GM10248 (cell line): ENCODE measurements at regions not wholly inside any gene's neighbourhood (a gene's known extent, or its start where the extent isn't known, plus 50 kb on each side); places are given as distances from the start of the nearest gene placed in this dataset.

Experiments used
- CTCF ChIA-PET: fragments of 300-600 bp; sonication (Branson Sonifier 250); formaldehyde crosslinking; extraction: SDS; loops from one replicate; lab custom pipeline; 2021; ENCODE audit warnings: antibody characterized with exemption; lab: Yijun Ruan, JAX
- POLR2A ChIA-PET: fragments of 350-650 bp; sonication (Branson Sonifier 250); formaldehyde crosslinking; extraction: SDS; loops from one replicate; lab custom pipeline; 2020; ENCODE audit warnings: antibody characterized with exemption; lab: Yijun Ruan, JAX
- DNase-seq: peaks from one replicate; pipeline ENCODE4 v3.0.0; 2012; ENCODE audit errors: extremely low spot score
- TF ChIP-seq, protein P1 (sequence below): IDR thresholded peaks from 2 replicates; pipeline ENCODE4 v1.5.1; 2012; ENCODE audit warnings: mild to moderate bottlenecking, low read depth; ENCODE audit errors: extremely low read depth, missing control alignments, control extremely low read depth

DNA sequence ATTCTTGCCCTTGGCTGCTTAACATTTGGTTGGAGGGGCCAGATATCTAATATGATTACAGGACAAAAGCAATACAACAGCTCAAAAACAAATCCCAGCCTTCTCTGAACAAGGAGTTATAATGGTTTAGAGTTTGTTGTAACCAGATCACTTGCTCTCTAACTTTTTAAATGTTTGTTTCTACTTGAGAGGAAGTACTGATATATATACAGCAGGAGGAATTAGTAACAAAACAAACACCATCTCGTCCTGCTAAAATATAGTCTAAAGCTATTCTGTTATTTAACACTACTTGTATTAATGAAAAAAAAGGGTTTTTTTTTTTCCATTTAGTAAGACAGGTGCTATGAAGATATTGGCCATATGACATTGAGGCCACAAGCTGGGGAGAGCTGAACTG lies 60.9 kb upstream of the TMEM17 start:
- no peak for DNase-seq
- ChIA-PET POLR2A (no interaction called here), CTCF (interaction anchor here (0.9 to 2.0 kb wide), 4 partner anchors 11 to 921 kb away, joined by 3 to 5 read pairs (median 4); no protein-coding TSS in a partner anchor)
- TF ChIP-seq, protein P1, sequence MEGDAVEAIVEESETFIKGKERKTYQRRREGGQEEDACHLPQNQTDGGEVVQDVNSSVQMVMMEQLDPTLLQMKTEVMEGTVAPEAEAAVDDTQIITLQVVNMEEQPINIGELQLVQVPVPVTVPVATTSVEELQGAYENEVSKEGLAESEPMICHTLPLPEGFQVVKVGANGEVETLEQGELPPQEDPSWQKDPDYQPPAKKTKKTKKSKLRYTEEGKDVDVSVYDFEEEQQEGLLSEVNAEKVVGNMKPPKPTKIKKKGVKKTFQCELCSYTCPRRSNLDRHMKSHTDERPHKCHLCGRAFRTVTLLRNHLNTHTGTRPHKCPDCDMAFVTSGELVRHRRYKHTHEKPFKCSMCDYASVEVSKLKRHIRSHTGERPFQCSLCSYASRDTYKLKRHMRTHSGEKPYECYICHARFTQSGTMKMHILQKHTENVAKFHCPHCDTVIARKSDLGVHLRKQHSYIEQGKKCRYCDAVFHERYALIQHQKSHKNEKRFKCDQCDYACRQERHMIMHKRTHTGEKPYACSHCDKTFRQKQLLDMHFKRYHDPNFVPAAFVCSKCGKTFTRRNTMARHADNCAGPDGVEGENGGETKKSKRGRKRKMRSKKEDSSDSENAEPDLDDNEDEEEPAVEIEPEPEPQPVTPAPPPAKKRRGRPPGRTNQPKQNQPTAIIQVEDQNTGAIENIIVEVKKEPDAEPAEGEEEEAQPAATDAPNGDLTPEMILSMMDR, result no peak

DNA sequence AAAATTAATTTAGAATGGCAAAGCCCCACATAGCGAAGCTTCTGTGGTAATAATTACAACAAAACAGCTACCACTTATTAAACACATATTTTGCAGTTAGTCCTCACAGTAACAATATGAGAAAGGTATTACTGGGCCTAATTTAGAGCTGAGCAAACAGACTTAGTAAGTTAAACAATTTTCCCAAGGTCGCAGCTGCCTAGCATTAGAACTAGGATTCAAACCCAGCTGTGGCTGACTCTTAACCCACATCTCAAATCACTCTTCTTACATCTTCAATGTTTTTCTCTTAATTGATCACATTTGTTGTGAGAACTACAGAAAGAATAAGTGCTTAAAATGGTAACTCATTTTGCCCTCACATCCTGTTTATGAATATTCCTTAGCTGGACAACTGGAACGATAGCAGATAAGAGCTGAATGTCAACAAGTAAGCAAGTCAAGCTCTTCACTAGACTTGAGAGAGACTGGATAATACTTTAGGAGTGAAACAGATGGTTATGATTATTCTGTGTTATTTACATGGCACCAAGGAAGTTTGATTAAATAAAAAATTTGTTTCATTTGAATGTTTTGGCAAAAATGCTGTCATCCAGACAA lies 59.4 kb upstream of the TMEM17 start:
- TF ChIP-seq, protein P1, result no peak
- CTCF ChIA-PET, result interaction anchor here (1.0 to 2.0 kb wide), 2 partner anchors 39 to 46 kb away, joined by 3 to 5 read pairs; no protein-coding TSS in a partner anchor
- POLR2A ChIA-PET, result no interaction called here
- DNase-seq, result no peak

DNA sequence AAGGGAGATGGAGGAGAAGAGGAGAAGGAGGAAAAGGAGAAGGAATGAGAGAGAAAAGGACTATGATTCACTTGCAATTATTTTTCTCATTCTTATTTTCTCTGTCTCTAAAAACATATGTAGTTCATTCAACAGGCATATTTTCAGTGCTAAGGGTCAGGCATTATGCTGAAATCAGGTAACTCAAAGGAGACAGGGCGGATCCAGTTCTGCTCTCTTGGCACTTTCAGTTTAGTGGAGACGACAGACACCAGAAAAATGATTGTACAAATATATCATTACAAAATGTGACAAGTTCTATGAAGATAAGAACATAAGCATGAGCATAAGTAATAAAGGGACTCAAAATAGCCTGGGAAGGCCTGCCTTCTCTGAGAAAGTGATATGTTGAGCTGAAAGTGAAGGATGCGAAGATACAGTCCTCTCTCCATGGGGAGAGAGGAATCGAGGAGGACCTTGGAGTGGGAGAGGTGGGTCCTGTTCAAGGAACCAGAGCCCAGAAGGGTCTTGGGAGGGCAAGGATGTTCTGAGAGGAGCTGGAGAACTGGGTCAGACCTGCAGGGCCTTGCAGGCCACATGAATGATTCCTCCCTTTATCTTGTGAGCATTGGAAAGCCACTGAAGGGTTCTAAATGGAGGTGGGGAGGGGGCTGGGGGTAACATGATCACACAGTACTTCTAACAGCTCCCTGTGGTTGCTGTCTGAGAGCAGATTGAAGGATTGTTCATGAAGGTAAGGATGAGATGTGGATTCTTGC lies 58.6 kb upstream of the TMEM17 start:
- CTCF ChIA-PET, result interaction anchor here (1.0 kb wide), 1 partner anchor 47 kb away, joined by 3 read pairs; no protein-coding TSS in a partner anchor
- POLR2A ChIA-PET, result no interaction called here
- DNase-seq, result no peak
- TF ChIP-seq, protein P1, result no peak

DNA sequence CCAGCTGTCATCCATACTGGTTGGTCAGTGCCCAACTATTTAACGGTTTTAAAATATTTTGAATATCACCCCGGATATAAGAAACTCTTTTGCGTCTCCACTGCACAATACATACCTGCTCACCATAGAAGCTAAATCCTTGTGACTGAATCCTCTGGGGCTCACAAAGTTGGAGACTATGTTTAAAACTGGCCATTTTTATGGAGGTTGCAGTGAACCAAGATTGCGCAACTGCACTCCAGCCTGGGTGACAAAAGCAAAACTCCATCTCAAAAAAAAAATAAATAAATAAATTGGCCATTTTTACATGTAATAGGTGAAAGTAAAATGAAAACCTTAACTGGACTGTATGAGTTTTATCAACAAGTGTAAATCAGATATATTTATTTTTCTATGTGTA lies 55.6 kb upstream of the TMEM17 start:
- ChIA-PET CTCF (no interaction called here), POLR2A (no interaction called here)
- DNase-seq, result no peak
- TF ChIP-seq, protein P1, result no peak

DNA sequence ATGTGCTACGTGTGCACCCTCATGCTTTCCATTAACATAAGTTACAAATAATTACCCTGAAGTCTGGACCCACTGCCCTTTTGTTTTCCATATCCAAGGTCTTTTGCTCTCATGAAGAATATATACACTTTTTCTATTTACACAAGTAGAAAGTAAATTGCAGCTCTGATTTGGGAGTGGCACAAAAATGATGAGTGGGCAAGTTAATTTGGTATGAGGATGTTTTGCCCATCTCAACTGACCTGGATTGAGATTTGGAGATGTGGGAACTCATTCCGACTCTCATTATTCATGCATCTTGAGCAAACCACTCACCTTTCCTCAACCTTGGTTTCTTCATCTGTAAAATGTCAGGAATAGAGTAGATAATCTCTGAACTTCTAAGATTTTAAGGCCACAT lies 53.6 kb upstream of the TMEM17 start:
- TF ChIP-seq, protein P1, result no peak
- ChIA-PET POLR2A (no interaction called here), CTCF (no interaction called here)
- no peak for DNase-seq

DNA sequence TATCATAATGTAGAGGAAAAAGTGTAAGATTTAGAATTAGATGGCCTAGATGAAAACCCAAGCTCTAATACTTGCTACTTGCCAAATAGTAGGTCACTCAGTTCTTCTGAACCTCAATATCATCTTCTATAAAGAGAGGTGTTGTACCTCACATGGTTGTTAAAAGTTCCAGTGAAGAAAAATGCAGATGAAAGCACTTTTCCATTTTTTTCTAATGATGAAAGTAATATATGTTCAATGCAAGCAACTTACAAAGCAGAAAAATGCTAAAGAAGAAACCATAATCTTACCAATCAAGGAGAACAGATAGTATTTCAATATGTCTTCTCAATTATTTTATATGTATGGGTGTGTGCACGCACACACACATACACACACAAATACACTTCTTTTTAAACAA lies 52.7 kb upstream of the TMEM17 start:
- POLR2A ChIA-PET, result no interaction called here
- CTCF ChIA-PET, result interaction anchor here (0.8 kb wide), 1 partner anchor 43 kb away, joined by 4 read pairs; no protein-coding TSS in a partner anchor
- DNase-seq, result no peak
- TF ChIP-seq, protein P1, result no peak
